Epithelial cell of proximal tubule (primary cell): ENCODE measurements at regions not wholly inside any gene's neighbourhood (a gene's known extent, or its start where the extent isn't known, plus 50 kb on each side); places are given as distances from the start of the nearest gene placed in this dataset.

Experiments
- DNase-seq: peaks from one replicate; pipeline ENCODE4 v3.0.0-alpha.2; 2011; ENCODE audit warnings: low read depth
- H3K4me3 ChIP-seq: 2 replicates; pipeline ENCODE4 v1.5.1; 2011; ENCODE audit warnings: low read depth, mild to moderate bottlenecking, low read length
- TF ChIP-seq, protein P1 (sequence below): conservative IDR thresholded peaks from 2 replicates; pipeline ENCODE4 v1.5.1; 2012; ENCODE audit warnings: low read depth, mild to moderate bottlenecking, low read length

DNA sequence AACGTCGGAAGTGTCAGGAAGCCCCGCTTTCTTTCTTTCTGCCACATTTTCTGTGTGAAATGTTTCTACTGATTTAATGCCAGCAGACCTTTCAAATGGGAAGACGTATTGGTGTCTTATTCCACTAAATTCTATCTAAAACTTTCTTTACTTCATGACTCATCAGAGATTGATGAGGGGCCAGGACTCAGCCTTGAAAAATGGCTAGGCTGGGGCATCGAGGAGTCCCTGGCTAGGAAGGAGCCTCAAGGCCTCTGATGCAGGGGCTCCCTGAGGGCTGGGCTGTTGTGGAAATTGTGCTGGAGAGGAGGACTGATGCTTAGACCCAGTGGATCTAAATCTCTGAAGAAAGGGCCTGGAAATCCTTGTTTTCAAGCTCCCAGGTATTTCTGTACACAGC is 192.8 kb upstream of the PDE10A start:
- H3K4me3 ChIP-seq = no peak overlapping the region
- DNase-seq = no peak
- TF ChIP-seq, protein P1, sequence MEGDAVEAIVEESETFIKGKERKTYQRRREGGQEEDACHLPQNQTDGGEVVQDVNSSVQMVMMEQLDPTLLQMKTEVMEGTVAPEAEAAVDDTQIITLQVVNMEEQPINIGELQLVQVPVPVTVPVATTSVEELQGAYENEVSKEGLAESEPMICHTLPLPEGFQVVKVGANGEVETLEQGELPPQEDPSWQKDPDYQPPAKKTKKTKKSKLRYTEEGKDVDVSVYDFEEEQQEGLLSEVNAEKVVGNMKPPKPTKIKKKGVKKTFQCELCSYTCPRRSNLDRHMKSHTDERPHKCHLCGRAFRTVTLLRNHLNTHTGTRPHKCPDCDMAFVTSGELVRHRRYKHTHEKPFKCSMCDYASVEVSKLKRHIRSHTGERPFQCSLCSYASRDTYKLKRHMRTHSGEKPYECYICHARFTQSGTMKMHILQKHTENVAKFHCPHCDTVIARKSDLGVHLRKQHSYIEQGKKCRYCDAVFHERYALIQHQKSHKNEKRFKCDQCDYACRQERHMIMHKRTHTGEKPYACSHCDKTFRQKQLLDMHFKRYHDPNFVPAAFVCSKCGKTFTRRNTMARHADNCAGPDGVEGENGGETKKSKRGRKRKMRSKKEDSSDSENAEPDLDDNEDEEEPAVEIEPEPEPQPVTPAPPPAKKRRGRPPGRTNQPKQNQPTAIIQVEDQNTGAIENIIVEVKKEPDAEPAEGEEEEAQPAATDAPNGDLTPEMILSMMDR = no peak

DNA sequence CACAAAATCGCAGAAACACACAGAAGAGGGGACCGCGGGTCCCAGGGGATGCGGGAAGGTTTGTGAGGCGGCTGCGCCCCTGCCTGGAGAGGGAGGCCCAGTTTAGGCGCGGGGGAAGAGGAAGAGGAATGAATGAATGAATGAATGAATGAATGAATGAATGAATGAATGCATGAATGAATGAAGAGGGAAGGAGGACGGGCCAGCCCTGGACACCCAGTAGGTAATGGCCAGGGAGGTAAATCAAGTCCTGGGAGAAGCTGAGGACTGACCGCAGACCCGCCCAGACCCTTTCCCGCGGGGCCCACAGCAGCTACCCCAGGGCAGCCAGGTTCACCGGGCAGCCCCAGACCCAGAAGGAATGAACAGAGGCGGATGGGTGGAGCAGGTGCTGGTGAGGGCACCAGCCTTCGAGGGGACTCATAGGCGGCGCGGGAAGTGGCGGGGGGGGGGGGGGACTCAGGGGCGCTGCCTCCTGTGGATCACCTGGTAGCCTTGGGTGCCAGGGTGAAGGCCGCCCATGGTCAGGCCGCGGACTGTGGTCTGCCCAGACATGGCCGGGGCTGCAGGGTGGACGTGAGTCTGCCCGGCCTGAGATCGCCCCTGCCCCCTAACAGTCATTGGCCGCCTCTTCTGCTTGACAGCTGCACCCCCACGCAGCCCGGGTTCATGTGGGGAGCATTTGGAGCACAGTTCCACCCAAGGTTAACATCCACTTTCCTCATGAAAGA is 192.0 kb upstream of the PDE10A start:
- DNase-seq = no peak
- TF ChIP-seq, protein P1 = no peak
- no peak overlapping the region for H3K4me3 ChIP-seq

DNA sequence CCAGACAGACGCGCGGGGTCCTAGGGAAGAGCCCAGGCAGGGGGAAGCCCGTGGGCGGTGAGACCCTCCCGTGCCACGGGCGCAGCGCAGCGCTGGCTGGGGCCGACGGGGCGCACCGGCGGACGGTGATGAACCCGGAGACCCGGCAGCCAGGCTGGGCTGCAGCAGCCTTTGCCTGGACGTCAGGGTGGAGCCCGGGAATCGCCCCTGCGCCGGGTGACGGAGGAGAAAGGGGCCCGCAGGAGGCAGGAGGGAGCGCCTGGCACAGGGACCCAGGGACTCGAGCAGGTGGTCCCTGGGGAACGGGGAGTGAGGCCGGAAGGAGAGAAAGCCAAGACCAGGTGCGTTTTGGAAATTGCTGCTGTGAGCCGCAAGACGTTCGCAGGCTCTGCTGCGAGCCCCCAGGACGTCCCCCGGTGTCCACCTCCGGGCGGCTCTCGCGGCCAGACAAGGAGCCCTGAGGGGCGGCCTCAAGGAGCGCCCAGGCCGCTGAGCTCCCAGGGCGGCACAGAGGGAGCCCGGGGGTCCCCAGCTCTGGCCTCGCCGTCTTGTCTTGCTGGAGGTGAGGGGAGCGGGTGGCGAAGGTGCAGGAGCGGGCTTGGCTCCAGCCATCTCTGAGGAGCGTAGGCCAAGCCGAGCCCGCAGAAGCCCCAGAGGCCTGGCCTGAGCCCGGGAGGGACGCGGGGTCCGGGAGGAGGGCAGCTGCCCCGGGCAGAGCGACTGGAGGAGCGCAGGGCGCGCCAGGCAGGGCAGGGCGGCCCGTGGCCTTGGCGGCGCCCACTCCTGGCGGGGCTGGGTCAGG is 191.2 kb upstream of the PDE10A start:
- no peak for DNase-seq
- H3K4me3 ChIP-seq = no peak overlapping the region
- TF ChIP-seq, protein P1 = no peak

DNA sequence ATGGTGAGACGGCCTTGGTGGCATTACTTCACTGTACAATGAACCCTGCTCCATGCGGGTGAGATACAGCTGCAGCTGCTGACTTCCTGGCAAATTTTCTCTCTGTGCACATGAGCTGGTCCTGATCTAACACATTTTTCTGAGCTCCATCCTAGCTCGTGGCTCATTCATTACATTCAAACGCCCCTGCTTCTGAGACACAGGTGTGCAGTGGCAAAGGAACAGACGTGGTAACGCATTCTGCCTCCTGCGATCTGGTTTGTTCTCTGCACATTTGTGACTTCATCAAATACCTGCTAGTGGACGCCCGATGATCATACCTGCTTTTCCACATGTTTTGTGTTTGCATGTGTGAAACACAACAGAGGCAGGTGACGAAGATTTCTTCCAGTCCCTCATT is 189.6 kb upstream of the PDE10A start:
- no peak overlapping the region for H3K4me3 ChIP-seq
- TF ChIP-seq, protein P1 = no peak
- no peak for DNase-seq

DNA sequence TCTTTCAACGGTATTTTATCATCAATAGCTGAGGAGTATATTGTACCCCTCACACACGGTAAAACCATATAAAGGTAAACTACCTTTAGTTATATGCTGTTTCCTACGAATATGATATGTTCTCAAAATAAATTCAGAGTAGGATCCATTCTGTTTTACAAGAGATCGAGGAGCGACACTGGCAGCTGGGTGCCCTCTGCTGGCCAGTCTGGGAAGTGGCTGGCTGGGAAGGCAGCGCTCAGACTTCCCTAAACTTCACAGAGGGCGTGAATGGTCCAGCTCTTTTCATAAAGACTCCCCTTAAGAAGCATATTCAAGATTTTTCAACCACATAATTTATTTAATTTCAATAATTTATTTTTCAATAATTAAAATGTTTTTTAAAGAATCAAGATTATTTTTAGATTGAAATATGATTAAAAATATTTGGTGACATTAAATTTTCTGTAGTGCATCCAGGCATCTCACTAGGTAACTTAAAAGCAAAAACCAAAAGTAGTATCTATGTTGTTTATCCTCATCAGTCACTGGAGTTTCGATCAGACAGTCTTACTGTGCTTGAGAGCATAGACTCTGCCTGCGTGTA is 187.5 kb upstream of the PDE10A start:
- DNase-seq = no peak
- H3K4me3 ChIP-seq = no peak overlapping the region
- TF ChIP-seq, protein P1 = peak; percentile 99

DNA sequence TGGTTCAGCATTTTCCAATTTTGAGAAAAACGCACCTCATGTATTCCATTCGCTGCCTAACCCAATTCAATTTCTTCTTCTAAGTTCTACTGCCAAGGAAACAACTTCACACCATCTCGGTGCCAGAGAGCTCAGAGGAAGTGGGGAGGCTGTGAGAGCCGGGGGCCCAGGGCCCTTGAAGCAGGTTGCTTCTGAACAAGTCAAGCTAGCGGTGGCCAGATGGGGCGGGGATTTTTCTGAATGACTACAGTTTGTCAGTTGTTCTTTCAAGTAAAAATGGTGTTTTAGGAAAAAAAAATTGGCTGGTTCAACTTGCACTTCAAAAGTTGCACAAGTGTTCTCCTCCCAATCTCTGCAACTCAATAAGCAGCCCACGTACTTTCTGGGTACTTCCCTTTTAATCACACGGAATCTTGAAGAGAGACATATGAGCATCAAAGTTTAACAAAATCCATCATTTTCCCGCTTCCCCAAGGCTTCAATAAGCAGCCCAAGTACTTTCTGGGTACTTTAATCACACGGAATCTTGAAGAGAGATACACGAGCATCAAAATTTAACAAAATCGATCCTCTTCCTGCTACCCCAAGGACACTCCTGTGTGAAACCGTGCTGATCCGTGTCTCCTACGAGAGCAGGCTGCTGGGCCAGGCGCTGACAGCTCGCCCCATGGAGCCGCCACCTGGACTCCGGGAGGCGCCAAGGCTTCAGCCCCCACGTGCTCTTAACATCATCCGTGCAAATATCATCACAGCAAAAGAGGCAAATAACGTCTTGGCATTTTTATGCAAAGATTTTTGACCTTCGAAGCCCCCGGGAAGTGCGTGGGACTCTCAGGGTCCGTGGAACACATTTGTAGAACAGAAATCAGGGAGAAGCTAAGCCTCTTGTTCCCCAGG is 186.7 kb upstream of the PDE10A start:
- H3K4me3 ChIP-seq = no peak overlapping the region
- TF ChIP-seq, protein P1 = no peak

More for the DNA sequence above, 186.7 kb upstream of the PDE10A start:
- no peak for DNase-seq
